IPS-18a (cell line): ENCODE measurements at regions not wholly inside any gene's neighbourhood (a gene's known extent, or its start where the extent isn't known, plus 50 kb on each side); places are given as distances from the start of the nearest gene placed in this dataset.
"Not testable (repeated sequence)": the region's sequence is repeated elsewhere in the genome, so short reads cannot be mapped to it uniquely, and the experiment has no call there.

ENCODE experiments used
- H3K27ac ChIP-seq: one replicate; pipeline ENCODE4 v1.5.1; 2013; ENCODE audit warnings: low read length
- H3K27me3 ChIP-seq: one replicate; pipeline ENCODE4 v1.6.1; 2013; ENCODE audit warnings: mild to moderate bottlenecking, low read length; ENCODE audit not compliant: control insufficient read depth, insufficient read depth
- H3K36me3 ChIP-seq: one replicate; pipeline ENCODE4 v1.6.1; 2013; ENCODE audit warnings: low read depth, low read length; ENCODE audit not compliant: control insufficient read depth
- H3K4me1 ChIP-seq: one replicate; pipeline ENCODE4 v1.6.1; 2013; ENCODE audit warnings: low read depth, low read length; ENCODE audit not compliant: control insufficient read depth
- H3K4me3 ChIP-seq: one replicate; pipeline ENCODE4 v1.5.1; 2013; ENCODE audit warnings: low read length
- H3K9ac ChIP-seq: one replicate; pipeline ENCODE4 v1.6.1; 2013; ENCODE audit warnings: mild to moderate bottlenecking, low read length, moderate library complexity
- H3K9me3 ChIP-seq: one replicate; pipeline ENCODE4 v1.6.1; 2013; ENCODE audit warnings: low read depth, low read length; ENCODE audit not compliant: control insufficient read depth

GRCh38 chr3:126292318-126293070 lies 64.7 kb downstream of the KLF15 start:
- no peaks in the 10 kb centered on the region for H3K9me3 ChIP-seq
- no peak overlapping the region for H3K9ac ChIP-seq
- H3K27me3 ChIP-seq: peaks cover 39% of the 10 kb centered on the region
- H3K36me3 ChIP-seq: no peaks in the 10 kb centered on the region
- peaks cover 14% of the 10 kb centered on the region for H3K4me1 ChIP-seq
- H3K27ac ChIP-seq: no peak overlapping the region
- H3K4me3 ChIP-seq: no peak overlapping the region

GRCh38 chr3:126291537-126291936 lies 65.7 kb downstream of the KLF15 start:
- H3K36me3 ChIP-seq: no peaks in the 10 kb centered on the region
- H3K27me3 ChIP-seq: peaks cover 44% of the 10 kb centered on the region
- H3K9ac ChIP-seq: no peak overlapping the region
- no peaks in the 10 kb centered on the region for H3K9me3 ChIP-seq
- H3K4me3 ChIP-seq: no peak overlapping the region
- H3K27ac ChIP-seq: no peak overlapping the region
- H3K4me1 ChIP-seq: peaks cover 14% of the 10 kb centered on the region

DNA sequence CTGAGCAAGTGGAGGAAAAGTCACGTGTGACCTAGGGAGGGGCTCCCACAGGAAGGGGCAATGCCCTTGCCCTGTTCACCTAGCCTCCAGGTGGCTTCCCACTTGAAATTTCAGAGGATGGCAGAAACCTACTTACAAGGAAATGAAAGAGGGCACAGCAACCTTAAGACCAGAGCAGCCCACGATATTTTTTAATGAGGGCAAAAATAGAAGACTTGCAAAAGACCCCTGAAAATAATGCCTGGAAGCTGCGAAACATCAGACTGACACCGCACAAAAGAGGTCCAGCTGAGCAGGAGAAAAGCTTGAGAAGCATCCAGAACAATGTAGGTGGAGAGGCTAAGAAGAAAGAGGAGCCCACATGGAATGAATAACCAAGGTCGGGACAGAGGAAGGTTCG lies 66.1 kb downstream of the KLF15 start:
- Histone ChIP-seq H3K27me3 (peaks cover 47% of the 10 kb centered on the region), H3K4me1 (peaks cover 14% of the 10 kb centered on the region), H3K36me3 (no peaks in the 10 kb centered on the region), H3K9ac (no peak overlapping the region), H3K9me3 (no peaks in the 10 kb centered on the region), H3K4me3 (no peak overlapping the region), H3K27ac (no peak overlapping the region)

- no peak overlapping the region for H3K27ac ChIP-seq
- H3K27me3 ChIP-seq: peaks cover 51% of the 10 kb centered on the region
- no peaks in the 10 kb centered on the region for H3K36me3 ChIP-seq
- no peak overlapping the region for H3K4me3 ChIP-seq
- no peaks in the 10 kb centered on the region for H3K9me3 ChIP-seq
- H3K9ac ChIP-seq: no peak overlapping the region
- H3K4me1 ChIP-seq: peaks cover 14% of the 10 kb centered on the region
These were observed 66.9 kb downstream of the KLF15 start for GRCh38 chr3:126290325-126290724.

GRCh38 chr3:126289096-126289495 lies 68.1 kb downstream of the KLF15 start:
- peaks cover 51% of the 10 kb centered on the region for H3K27me3 ChIP-seq
- H3K27ac ChIP-seq: no peak overlapping the region
- H3K9ac ChIP-seq: no peak overlapping the region
- H3K4me3 ChIP-seq: no peak overlapping the region
- H3K4me1 ChIP-seq: peaks cover 14% of the 10 kb centered on the region
- no peaks in the 10 kb centered on the region for H3K36me3 ChIP-seq
- H3K9me3 ChIP-seq: no peaks in the 10 kb centered on the region

GRCh38 chr3:126288314-126288713 lies 68.9 kb downstream of the KLF15 start:
- no peak overlapping the region for H3K27ac ChIP-seq

DNA sequence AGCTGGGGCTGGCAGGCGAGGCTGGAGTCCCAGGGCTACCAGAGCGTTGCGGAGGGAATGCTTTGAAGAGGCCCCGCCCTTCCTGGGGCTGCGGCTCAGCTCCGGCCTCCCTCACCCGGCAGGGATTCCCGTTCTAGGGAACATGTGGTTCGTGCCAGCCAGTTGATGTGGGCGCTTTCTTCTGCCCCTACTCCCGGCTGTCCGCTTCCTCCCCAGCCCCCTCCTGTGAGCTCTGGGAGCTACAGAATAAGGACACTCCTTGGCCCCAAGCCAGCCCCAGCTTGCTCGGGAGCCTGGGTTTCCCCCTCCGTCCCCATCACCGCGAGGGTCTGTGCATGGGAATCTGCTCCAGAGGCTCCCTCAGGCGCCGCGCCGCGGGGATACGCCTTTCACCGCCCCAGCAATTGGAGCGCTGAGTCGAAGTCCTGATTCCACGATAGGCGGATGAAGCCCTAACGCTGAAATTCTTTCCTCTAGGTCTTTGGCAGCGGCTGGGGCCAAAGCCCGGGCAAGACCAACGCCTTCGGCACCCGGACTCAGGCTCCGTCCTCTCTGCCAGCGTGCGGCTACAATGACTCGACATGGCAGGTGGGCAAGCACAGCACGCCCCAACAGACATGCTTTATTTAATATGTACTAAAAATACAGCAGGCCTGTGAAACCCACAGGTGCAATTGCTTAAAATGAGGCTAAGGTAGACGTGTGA lies 69.5 kb downstream of the KLF15 start:
- H3K9me3 ChIP-seq: no peaks in the 10 kb centered on the region
- peak overlapping the region; percentile 57 for H3K4me3 ChIP-seq
- H3K27me3 ChIP-seq: peaks cover 51% of the 10 kb centered on the region
- H3K27ac ChIP-seq: no peak overlapping the region
- peaks cover 14% of the 10 kb centered on the region for H3K4me1 ChIP-seq
- H3K36me3 ChIP-seq: no peaks in the 10 kb centered on the region
- no peak overlapping the region for H3K9ac ChIP-seq

More at GRCh38 chr3:126288314-126288713, 68.9 kb downstream of the KLF15 start:
- Histone ChIP-seq H3K4me1 (peaks cover 14% of the 10 kb centered on the region), H3K36me3 (no peaks in the 10 kb centered on the region), H3K9me3 (no peaks in the 10 kb centered on the region), H3K4me3 (peak overlapping the region; percentile 57), H3K9ac (no peak overlapping the region), H3K27me3 (peaks cover 51% of the 10 kb centered on the region)

- Histone ChIP-seq H3K36me3 (no peaks in the 10 kb centered on the region), H3K4me1 (peaks cover 10% of the 10 kb centered on the region), H3K9me3 (no peaks in the 10 kb centered on the region), H3K27ac (no peak overlapping the region), H3K4me3 (peak overlapping the region; percentile 57), H3K27me3 (peaks cover 51% of the 10 kb centered on the region), H3K9ac (no peak overlapping the region)
These were observed 70.1 kb downstream of the KLF15 start for GRCh38 chr3:126287171-126287535.

DNA sequence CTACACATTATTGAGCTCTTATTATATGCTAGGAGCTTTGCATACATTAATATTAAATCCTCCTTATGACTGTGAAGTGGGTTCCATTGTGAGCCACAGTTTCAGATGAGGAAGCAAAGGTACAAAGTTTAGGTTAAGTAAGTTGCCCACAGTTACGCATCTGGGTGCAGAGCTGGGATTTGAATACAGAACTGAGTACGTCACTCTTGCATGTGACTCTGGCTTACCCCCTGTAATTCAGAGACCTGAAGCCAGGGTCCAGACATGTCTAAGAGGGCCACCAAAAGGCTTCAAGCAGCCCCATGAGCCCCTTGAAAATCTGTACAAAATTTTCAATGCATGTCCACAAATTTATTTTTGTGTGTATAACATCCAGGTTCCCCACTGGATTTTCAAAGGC lies 71.8 kb downstream of the KLF15 start:
- Histone ChIP-seq H3K4me1 (peaks cover 5% of the 10 kb centered on the region), H3K4me3 (no peak overlapping the region), H3K9me3 (no peaks in the 10 kb centered on the region), H3K36me3 (no peaks in the 10 kb centered on the region), H3K27ac (no peak overlapping the region), H3K9ac (no peak overlapping the region), H3K27me3 (peaks cover 40% of the 10 kb centered on the region)

DNA sequence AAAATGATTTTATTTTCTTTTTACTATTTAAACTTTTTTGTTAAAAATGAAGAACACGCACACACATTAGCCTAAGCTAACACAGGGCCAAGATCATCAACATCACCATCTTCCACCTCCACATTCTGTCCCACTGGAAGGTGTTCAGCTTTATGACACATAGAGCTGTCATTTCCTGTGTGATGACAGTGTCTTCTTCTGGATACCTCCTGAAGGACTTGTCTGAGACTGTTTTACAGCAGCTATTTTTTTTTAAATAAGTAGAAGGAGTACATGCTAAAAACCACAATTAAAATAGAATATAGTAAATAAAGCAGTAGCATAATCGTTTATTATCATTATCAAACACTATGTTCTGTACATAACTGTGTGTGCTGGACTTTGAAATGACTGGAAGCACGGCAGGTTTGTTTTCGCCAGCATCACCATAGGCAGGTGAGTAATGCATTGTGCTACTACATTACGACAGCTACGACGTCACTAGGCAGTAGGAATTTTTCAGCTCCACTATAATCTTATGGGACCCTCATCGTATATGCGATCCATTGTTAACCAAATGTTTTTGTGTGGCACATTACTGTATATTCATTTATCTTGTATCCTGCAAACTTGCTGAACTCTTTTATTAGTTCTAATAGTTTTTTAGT lies 72.8 kb downstream of the KLF15 start:
- peaks cover 5% of the 10 kb centered on the region for H3K4me1 ChIP-seq
- H3K4me3 ChIP-seq: no peak overlapping the region
- peaks cover 31% of the 10 kb centered on the region for H3K27me3 ChIP-seq
- no peaks in the 10 kb centered on the region for H3K36me3 ChIP-seq
- H3K27ac ChIP-seq: no peak overlapping the region
- no peak overlapping the region for H3K9ac ChIP-seq
- no peaks in the 10 kb centered on the region for H3K9me3 ChIP-seq

DNA sequence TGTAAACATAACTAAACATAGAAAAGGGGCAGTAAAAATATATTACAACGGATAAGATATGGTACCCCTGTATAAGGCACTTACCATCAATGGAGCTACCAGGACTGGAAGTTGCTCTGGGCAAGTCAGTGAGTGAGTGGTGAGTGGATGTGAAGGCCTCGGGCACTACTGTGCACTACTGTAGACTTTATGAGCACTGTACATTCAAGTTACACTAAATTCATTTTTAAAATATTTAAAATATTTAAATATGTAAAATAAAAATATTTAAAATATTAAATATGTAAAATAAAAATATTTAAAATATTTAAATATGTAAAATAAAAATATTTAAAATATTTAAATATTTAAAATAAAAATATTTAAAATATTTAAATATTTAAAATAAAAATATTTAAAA lies 73.6 kb downstream of the KLF15 start:
- not testable (repeated sequence) for H3K9me3 ChIP-seq, H3K4me3 ChIP-seq, H3K36me3 ChIP-seq, H3K27ac ChIP-seq, H3K9ac ChIP-seq, H3K4me1 ChIP-seq
- peaks cover 24% of the 10 kb centered on the region for H3K27me3 ChIP-seq
